Natural killer cell (primary cell): ENCODE measurements at regions not wholly inside any gene's neighbourhood (a gene's known extent, or its start where the extent isn't known, plus 50 kb on each side); places are given as distances from the start of the nearest gene placed in this dataset.

ENCODE experiments used
- ATAC-seq, 3 donors: fragments of 150-1000 bp in 2 of 3; fragments of 200-7000 bp in 1 of 3; cut with Tn5 transposase; 1 replicate in 1 of 3; 2 replicates in 2 of 3; pipeline ENCODE4 v1.10.0; 2021; ENCODE audit warnings: mild to moderate bottlenecking in 2 of 3, moderate library complexity in 2 of 3
- DNase-seq, 2 donors: peaks; one replicate each; pipeline versions ENCODE4 v3.0.0 to v3.0.0-alpha.2; 2013 to 2021; ENCODE audit warnings: mixed read lengths in 1 of 2
- H3K27ac ChIP-seq: one replicate; pipeline ENCODE4 v1.5.1; 2013; ENCODE audit warnings: mild to moderate bottlenecking, low read length
- H3K27me3 ChIP-seq: one replicate; pipeline ENCODE4 v1.6.1; 2013; ENCODE audit warnings: low read length; ENCODE audit not compliant: control insufficient read depth, insufficient read depth
- H3K36me3 ChIP-seq: one replicate; pipeline ENCODE4 v1.6.1; 2013; ENCODE audit warnings: low read length; ENCODE audit not compliant: control insufficient read depth, insufficient read depth
- H3K4me1 ChIP-seq: one replicate; pipeline ENCODE4 v1.6.1; 2013; ENCODE audit warnings: low read length; ENCODE audit not compliant: control insufficient read depth, insufficient read depth
- H3K4me3 ChIP-seq: one replicate; pipeline ENCODE4 v1.5.1; 2013; ENCODE audit warnings: low read length
- H3K9me3 ChIP-seq: one replicate; pipeline ENCODE4 v1.6.1; 2013; ENCODE audit warnings: low read length; ENCODE audit not compliant: control insufficient read depth, insufficient read depth
- H3K27ac Mint-ChIP-seq, 2 donors: one replicate each; pipeline ENCODE4 v1.8.0; 2022; ENCODE audit warnings: mild to moderate bottlenecking in 2 of 2, mixed read lengths in 2 of 2, moderate library complexity in 1 of 2
- H3K27me3 Mint-ChIP-seq, 2 donors: one replicate each; pipeline ENCODE4 v1.8.0; 2022; ENCODE audit warnings: low read depth in 2 of 2, mixed read lengths in 2 of 2
- H3K36me3 Mint-ChIP-seq: one replicate; pipeline ENCODE4 v1.8.0; 2022; ENCODE audit warnings: mixed read lengths
- H3K4me1 Mint-ChIP-seq, 2 donors: one replicate each; pipeline ENCODE4 v1.8.0; 2022; ENCODE audit warnings: mixed read lengths in 2 of 2
- H3K4me3 Mint-ChIP-seq: one replicate; pipeline ENCODE4 v1.8.0; 2022; ENCODE audit warnings: mild to moderate bottlenecking, moderate library complexity, mixed read lengths
- H3K9me3 Mint-ChIP-seq, 2 donors: one replicate each; pipeline ENCODE4 v1.8.0; 2022; ENCODE audit warnings: mixed read lengths in 2 of 2
- WGBS: methylation state at CpG from one replicate; pipeline ENCODE4 v1.1.7; 2013; ENCODE audit warnings: missing lambda C conversion rate; ENCODE audit not compliant: insufficient coverage; 5-methylcytosine and 5-hydroxymethylcytosine counted together
- intact Hi-C: fragments of 100-400 bp; cut with micrococcal nuclease; formaldehyde crosslinking; loops from one replicate; pipeline ENCODE4 v1.14.2; 2022
- TF ChIP-seq, protein P1 (sequence below): fragments of 200-600 bp; IDR thresholded peaks from one replicate; pipeline ENCODE4 v1.8.0; 2022; ENCODE audit warnings: antibody characterized with exemption

- DNase-seq: no peak
- no peak overlapping the region for H3K4me3 Mint-ChIP-seq
- H3K36me3 ChIP-seq: no peaks in the 10 kb centered on the region
- H3K4me1 Mint-ChIP-seq: no peaks in the 10 kb centered on the region
- no peaks in the 10 kb centered on the region for H3K4me1 ChIP-seq
- no peak overlapping the region for H3K4me3 ChIP-seq
- intact Hi-C loops: no loop called here
- H3K27me3 Mint-ChIP-seq: peaks cover 5 to 6% of the 10 kb centered on the region in 2 donors
- no peak overlapping the region for H3K27ac Mint-ChIP-seq
- no peak for ATAC-seq
- no peaks in the 10 kb centered on the region for H3K27me3 ChIP-seq
- TF ChIP-seq, protein P1, sequence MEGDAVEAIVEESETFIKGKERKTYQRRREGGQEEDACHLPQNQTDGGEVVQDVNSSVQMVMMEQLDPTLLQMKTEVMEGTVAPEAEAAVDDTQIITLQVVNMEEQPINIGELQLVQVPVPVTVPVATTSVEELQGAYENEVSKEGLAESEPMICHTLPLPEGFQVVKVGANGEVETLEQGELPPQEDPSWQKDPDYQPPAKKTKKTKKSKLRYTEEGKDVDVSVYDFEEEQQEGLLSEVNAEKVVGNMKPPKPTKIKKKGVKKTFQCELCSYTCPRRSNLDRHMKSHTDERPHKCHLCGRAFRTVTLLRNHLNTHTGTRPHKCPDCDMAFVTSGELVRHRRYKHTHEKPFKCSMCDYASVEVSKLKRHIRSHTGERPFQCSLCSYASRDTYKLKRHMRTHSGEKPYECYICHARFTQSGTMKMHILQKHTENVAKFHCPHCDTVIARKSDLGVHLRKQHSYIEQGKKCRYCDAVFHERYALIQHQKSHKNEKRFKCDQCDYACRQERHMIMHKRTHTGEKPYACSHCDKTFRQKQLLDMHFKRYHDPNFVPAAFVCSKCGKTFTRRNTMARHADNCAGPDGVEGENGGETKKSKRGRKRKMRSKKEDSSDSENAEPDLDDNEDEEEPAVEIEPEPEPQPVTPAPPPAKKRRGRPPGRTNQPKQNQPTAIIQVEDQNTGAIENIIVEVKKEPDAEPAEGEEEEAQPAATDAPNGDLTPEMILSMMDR: no peak
- H3K36me3 Mint-ChIP-seq: no peaks in the 10 kb centered on the region
- no peaks in the 10 kb centered on the region for H3K9me3 Mint-ChIP-seq
- no peaks in the 10 kb centered on the region for H3K9me3 ChIP-seq
- H3K27ac ChIP-seq: no peak overlapping the region
- 89% methylated on average over 5 of the region's 6 CpGs for WGBS
Measured at GRCh38 chr7:26991796-26992195, 104.0 kb downstream of the HOXA1 start.

DNA sequence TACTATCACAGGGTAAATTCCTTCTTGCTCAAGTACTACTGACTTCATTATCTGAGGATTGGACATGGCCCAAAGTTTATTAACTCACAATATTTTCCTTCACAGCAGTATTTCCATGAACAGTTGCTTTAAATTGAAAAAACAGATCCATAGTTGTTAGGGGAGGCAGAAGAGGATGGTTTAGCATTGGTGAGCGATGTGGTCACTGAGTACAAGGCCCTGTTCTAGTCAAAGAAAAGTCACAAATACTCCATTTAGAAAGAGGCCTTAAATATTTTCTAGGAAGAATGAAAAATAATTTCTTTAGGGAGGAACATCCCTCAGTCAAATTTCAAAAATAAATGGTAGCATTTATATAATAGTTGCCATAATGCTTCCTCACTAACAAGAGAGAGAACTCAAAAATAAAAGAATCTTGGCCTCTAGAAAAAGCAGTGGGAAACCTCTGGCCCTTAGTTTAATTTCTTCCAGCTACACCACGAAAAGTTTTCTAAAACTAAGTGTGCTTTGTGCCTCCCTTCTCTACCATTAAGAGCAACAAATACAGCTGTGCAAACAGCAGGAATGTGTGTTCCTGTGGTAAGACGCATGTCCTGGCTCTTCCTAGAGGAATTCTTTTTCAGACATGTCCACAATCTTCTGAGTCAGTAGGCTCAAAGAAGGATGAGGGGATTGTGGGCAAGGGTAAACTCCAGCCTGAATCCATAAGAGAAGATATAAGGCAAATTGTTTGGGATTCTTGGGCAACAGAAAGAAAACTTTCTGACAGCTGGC, 105.7 kb downstream of the HOXA1 start:
- no peak overlapping the region for H3K27ac Mint-ChIP-seq

DNA sequence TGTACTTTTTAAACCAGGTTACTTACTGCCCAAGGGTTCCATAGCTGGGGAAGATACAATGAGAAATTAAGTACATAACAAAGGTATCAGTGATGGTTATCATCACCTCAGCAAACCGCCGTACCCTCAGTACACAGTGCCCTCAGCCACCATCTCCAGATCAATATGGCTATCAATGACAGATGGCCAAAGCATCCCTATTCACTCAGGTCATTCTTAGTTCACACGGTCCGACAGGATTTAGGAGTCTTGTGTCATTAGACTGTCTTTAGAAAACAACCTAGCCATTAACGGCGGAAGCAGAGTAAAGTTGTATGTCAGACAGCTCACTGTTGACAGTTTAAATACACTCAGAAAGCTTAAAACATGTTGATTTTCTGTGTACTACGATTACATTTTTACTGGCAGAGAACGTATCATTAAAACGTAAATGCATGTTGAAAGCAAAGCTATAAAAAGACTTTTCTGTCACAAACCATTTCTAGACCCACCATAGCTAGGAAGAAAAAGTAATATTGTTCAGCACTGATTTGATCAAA, 106.9 kb downstream of the HOXA1 start:
- Mint-ChIP-seq H3K36me3 (no peaks in the 10 kb centered on the region), H3K9me3 (no peaks in the 10 kb centered on the region), H3K27me3 (peaks cover 3% of the 10 kb centered on the region in 2 donors), H3K27ac (no peak overlapping the region), H3K4me3 (no peak overlapping the region), H3K4me1 (no peaks in the 10 kb centered on the region)
- Histone ChIP-seq H3K9me3 (no peaks in the 10 kb centered on the region), H3K4me1 (no peaks in the 10 kb centered on the region), H3K27ac (no peak overlapping the region), H3K27me3 (no peaks in the 10 kb centered on the region), H3K36me3 (no peaks in the 10 kb centered on the region), H3K4me3 (no peak overlapping the region)
- DNase-seq (no peak), ATAC-seq (no peak)
- WGBS: 94% methylated on average over 8 of the region's 9 CpGs
- intact Hi-C loops: no loop called here
- TF ChIP-seq, protein P1: no peak

More for the DNA sequence above, 105.7 kb downstream of the HOXA1 start:
- no peaks in the 10 kb centered on the region for H3K36me3 Mint-ChIP-seq
- H3K9me3 Mint-ChIP-seq: no peaks in the 10 kb centered on the region
- WGBS: 91% methylated on average over 2 of the region's 3 CpGs
- H3K4me1 ChIP-seq: no peaks in the 10 kb centered on the region
- H3K9me3 ChIP-seq: no peaks in the 10 kb centered on the region
- H3K4me1 Mint-ChIP-seq: no peaks in the 10 kb centered on the region
- intact Hi-C loops: no loop called here
- H3K27ac ChIP-seq: no peak overlapping the region
- H3K36me3 ChIP-seq: no peaks in the 10 kb centered on the region
- peaks cover 5 to 6% of the 10 kb centered on the region in 2 donors for H3K27me3 Mint-ChIP-seq
- H3K4me3 Mint-ChIP-seq: no peak overlapping the region
- DNase-seq: no peak
- H3K4me3 ChIP-seq: no peak overlapping the region
- ATAC-seq: no peak
- no peaks in the 10 kb centered on the region for H3K27me3 ChIP-seq
- TF ChIP-seq, protein P1: no peak
